ENCODE measurements at regions not wholly inside any gene's neighbourhood (a gene's known extent, or its start where the extent isn't known, plus 50 kb on each side); places are given as distances from the start of the nearest gene placed in this dataset.
"Not testable (repeated sequence)": the region's sequence is repeated elsewhere in the genome, so short reads cannot be mapped to it uniquely, and the experiment has no call there.

GRCh38 chr3:177457204-177457603 is 259.9 kb upstream of the TBL1XR1 start:
- not testable (repeated sequence) for DNase-seq (ENCODE audit: low spot score)

GRCh38 chr3:177459401-177459800 is 262.1 kb upstream of the TBL1XR1 start:
- DNase-seq (ENCODE audit: low spot score), result no peak

GRCh38 chr3:177460047-177460446 is 262.8 kb upstream of the TBL1XR1 start:
- DNase-seq (ENCODE audit: low spot score), result no peak

GRCh38 chr3:177461765-177462164 is 264.5 kb upstream of the TBL1XR1 start:
- DNase-seq (ENCODE audit: low spot score), result no peak

- DNase-seq (ENCODE audit: low spot score), result not testable (repeated sequence)
Measured at GRCh38 chr3:177463341-177463740, 266.1 kb upstream of the TBL1XR1 start.

GRCh38 chr3:177463863-177464262 is 266.6 kb upstream of the TBL1XR1 start:
- DNase-seq (ENCODE audit: low spot score), result no peak

GRCh38 chr3:177464392-177465256 is 267.3 kb upstream of the TBL1XR1 start:
- DNase-seq (ENCODE audit: low spot score), result no peak

- DNase-seq (ENCODE audit: low spot score), result no peak
Measured at GRCh38 chr3:177465257-177465642, 268.0 kb upstream of the TBL1XR1 start.

- no peak for DNase-seq (ENCODE audit: low spot score)
Measured at GRCh38 chr3:177466074-177466473, 268.8 kb upstream of the TBL1XR1 start.

- not testable (repeated sequence) for DNase-seq (ENCODE audit: low spot score)
Measured at GRCh38 chr3:177466622-177467021, 269.3 kb upstream of the TBL1XR1 start.

GRCh38 chr3:177467247-177467985 is 270.1 kb upstream of the TBL1XR1 start:
- no peak for DNase-seq (ENCODE audit: low spot score)

GRCh38 chr3:177468331-177468730 is 271.0 kb upstream of the TBL1XR1 start:
- no peak for DNase-seq (ENCODE audit: low spot score)

- DNase-seq (ENCODE audit: low spot score), result no peak
Measured at GRCh38 chr3:177468816-177469215, 271.5 kb upstream of the TBL1XR1 start.

- no peak for DNase-seq (ENCODE audit: low spot score)
Measured at GRCh38 chr3:177469216-177469615, 271.9 kb upstream of the TBL1XR1 start.

- DNase-seq (ENCODE audit: low spot score), result no peak
Measured at GRCh38 chr3:177470197-177470941, 273.1 kb upstream of the TBL1XR1 start.

- DNase-seq (ENCODE audit: low spot score), result no peak
Measured at GRCh38 chr3:177471733-177472480, 274.6 kb upstream of the TBL1XR1 start.

GRCh38 chr3:177473184-177473583 is 275.9 kb upstream of the TBL1XR1 start:
- no peak for DNase-seq (ENCODE audit: low spot score)

- DNase-seq (ENCODE audit: low spot score), result no peak
Measured at GRCh38 chr3:177473903-177474302, 276.6 kb upstream of the TBL1XR1 start.

GRCh38 chr3:177474652-177475355 is 277.5 kb upstream of the TBL1XR1 start:
- DNase-seq (ENCODE audit: low spot score), result no peak

- DNase-seq (ENCODE audit: low spot score), result no peak
Measured at GRCh38 chr3:177475356-177475665, 278.0 kb upstream of the TBL1XR1 start.

- no peak for DNase-seq (ENCODE audit: low spot score)
Measured at GRCh38 chr3:177476495-177476894, 279.2 kb upstream of the TBL1XR1 start.
